H9 (cell line): ENCODE measurements at regions not wholly inside any gene's neighbourhood (a gene's known extent, or its start where the extent isn't known, plus 50 kb on each side); places are given as distances from the start of the nearest gene placed in this dataset.

ENCODE experiments used
- DNase-seq: peaks from one replicate; pipeline ENCODE4 v3.0.0-alpha.2; 2017
- H2AFZ ChIP-seq: one replicate; pipeline ENCODE4 v1.6.1; 2013; ENCODE audit warnings: mild to moderate bottlenecking, low read length, control low read depth, moderate library complexity
- H2AK5ac ChIP-seq: 2 replicates; pipeline ENCODE4 v1.6.1; 2013; ENCODE audit warnings: low read length, control low read depth, mixed read lengths; ENCODE audit not compliant: insufficient read length
- H2BK120ac ChIP-seq: one replicate; pipeline ENCODE4 v1.6.1; 2013; ENCODE audit warnings: low read depth, mild to moderate bottlenecking, low read length, control low read depth, inconsistent platforms; ENCODE audit not compliant: poor library complexity, severe bottlenecking
- H2BK12ac ChIP-seq: 2 replicates; pipeline ENCODE4 v1.6.1; 2013; ENCODE audit warnings: low read length, control low read depth, mixed read lengths, low read depth; ENCODE audit not compliant: insufficient read length
- H2BK15ac ChIP-seq: 2 replicates; pipeline ENCODE4 v1.6.1; 2013; ENCODE audit warnings: low read depth, low read length, control low read depth
- H2BK20ac ChIP-seq: one replicate; pipeline ENCODE4 v1.6.1; 2013; ENCODE audit warnings: low read depth, mild to moderate bottlenecking, low read length, control low read depth, inconsistent platforms; ENCODE audit not compliant: poor library complexity, severe bottlenecking
- H2BK5ac ChIP-seq: 2 replicates; pipeline ENCODE4 v1.6.1; 2013; ENCODE audit warnings: low read length, control low read depth, mixed read lengths; ENCODE audit not compliant: insufficient read length
- H3K14ac ChIP-seq: 2 replicates; pipeline ENCODE4 v1.6.1; 2013; ENCODE audit warnings: low read length, control low read depth; ENCODE audit not compliant: insufficient read depth
- H3K18ac ChIP-seq: 2 replicates; pipeline ENCODE4 v1.6.1; 2013; ENCODE audit warnings: low read depth, mild to moderate bottlenecking, mixed read lengths, low read length, control low read depth; ENCODE audit not compliant: insufficient read length
- H3K23ac ChIP-seq: 2 replicates; pipeline ENCODE4 v1.6.1; 2013; ENCODE audit warnings: low read length, control low read depth, mixed read lengths, low read depth; ENCODE audit not compliant: insufficient read length
- H3K23me2 ChIP-seq: 2 replicates; pipeline ENCODE4 v1.6.1; 2013; ENCODE audit warnings: low read depth, mild to moderate bottlenecking, mixed read lengths, low read length, control low read depth; ENCODE audit not compliant: insufficient read length, poor library complexity, severe bottlenecking
- H3K27ac ChIP-seq: 2 replicates; pipeline ENCODE4 v1.5.1; 2013; ENCODE audit warnings: low read length, control low read depth, mixed read lengths, low read depth; ENCODE audit not compliant: insufficient read length
- H3K27me3 ChIP-seq: 2 replicates; pipeline ENCODE4 v1.6.1; 2013; ENCODE audit warnings: low read length, control low read depth, inconsistent platforms; ENCODE audit not compliant: insufficient read depth
- H3K4ac ChIP-seq: 2 replicates; pipeline ENCODE4 v1.6.1; 2013; ENCODE audit warnings: low read depth, mild to moderate bottlenecking, control low read depth, inconsistent platforms, low read length, moderate library complexity
- H3K4me1 ChIP-seq: 2 replicates; pipeline ENCODE4 v1.6.1; 2013; ENCODE audit warnings: low read length, control low read depth, inconsistent platforms; ENCODE audit not compliant: insufficient read depth
- H3K4me2 ChIP-seq: 2 replicates; pipeline ENCODE4 v1.6.1; 2013; ENCODE audit warnings: low read length, control low read depth, mixed read lengths; ENCODE audit not compliant: insufficient read length, insufficient read depth
- H3K56ac ChIP-seq: 2 replicates; pipeline ENCODE4 v1.6.1; 2013; ENCODE audit warnings: low read depth, mild to moderate bottlenecking, mixed read lengths, low read length, control low read depth; ENCODE audit not compliant: insufficient read length
- H3K79me1 ChIP-seq: 2 replicates; pipeline ENCODE4 v1.6.1; 2013; ENCODE audit warnings: low read depth, mild to moderate bottlenecking, moderate library complexity, low read length, control low read depth, inconsistent platforms; ENCODE audit not compliant: insufficient read depth, poor library complexity, severe bottlenecking
- H3K79me2 ChIP-seq: 2 replicates; pipeline ENCODE4 v1.6.1; 2013; ENCODE audit warnings: low read length, control low read depth, inconsistent platforms; ENCODE audit not compliant: insufficient read depth
- H3K9ac ChIP-seq: 2 replicates; pipeline ENCODE4 v1.6.1; 2013; ENCODE audit warnings: low read length, control low read depth, mixed read lengths; ENCODE audit not compliant: insufficient read length; ENCODE audit errors: extremely low read depth
- H3K9me3 ChIP-seq: one replicate; pipeline ENCODE4 v1.6.1; 2013; ENCODE audit warnings: low read depth, low read length, inconsistent platforms; ENCODE audit not compliant: control insufficient read depth
- H3T11ph ChIP-seq: one replicate; pipeline ENCODE4 v1.6.1; 2013; ENCODE audit warnings: mild to moderate bottlenecking, low read length, control low read depth, inconsistent platforms
- H4K20me1 ChIP-seq: one replicate; pipeline ENCODE4 v1.6.1; 2013; ENCODE audit not compliant: control insufficient read depth, insufficient read length, insufficient read depth
- H4K5ac ChIP-seq: 2 replicates; pipeline ENCODE4 v1.6.1; 2013; ENCODE audit warnings: low read depth, mild to moderate bottlenecking, mixed read lengths, low read length, control low read depth; ENCODE audit not compliant: insufficient read length
- H4K8ac ChIP-seq: replicated peaks from 2 replicates; pipeline ENCODE4 v1.6.1; 2013; ENCODE audit warnings: low read length, control low read depth, mixed read lengths, low read depth; ENCODE audit not compliant: insufficient read length
- H4K91ac ChIP-seq: 2 replicates; pipeline ENCODE4 v1.6.1; 2013; ENCODE audit warnings: low read depth, mild to moderate bottlenecking, moderate library complexity, mixed read lengths, low read length, control low read depth; ENCODE audit not compliant: insufficient read length
- H3K27ac Mint-ChIP-seq, 3 experiments: 2 replicates in 2 of 3; 3 replicates in 1 of 3; pipeline ENCODE4 v1.8.0; 2020 to 2021; ENCODE audit warnings: mixed read lengths in 3 of 3, mild to moderate bottlenecking in 1 of 3, moderate library complexity in 1 of 3
- H3K27me3 Mint-ChIP-seq: 2 replicates; pipeline ENCODE4 v1.8.0; 2021; ENCODE audit warnings: low read depth, mild to moderate bottlenecking, moderate library complexity, mixed read lengths
- H3K36me3 Mint-ChIP-seq, 3 experiments: 2 replicates in 2 of 3; 3 replicates in 1 of 3; pipeline ENCODE4 v1.8.0; 2020 to 2021; ENCODE audit warnings: low read depth in 3 of 3, mixed read lengths in 3 of 3; ENCODE audit not compliant: insufficient read depth in 1 of 3
- H3K4me1 Mint-ChIP-seq, 2 experiments: 2 replicates each; pipeline ENCODE4 v1.8.0; 2020; ENCODE audit warnings: mixed read lengths in 2 of 2
- H3K4me3 Mint-ChIP-seq, 2 experiments: 2 replicates in 1 of 2; 3 replicates in 1 of 2; pipeline ENCODE4 v1.8.0; 2020 to 2021; ENCODE audit warnings: mild to moderate bottlenecking in 2 of 2, mixed read lengths in 2 of 2, moderate library complexity in 1 of 2
- H3K9me3 Mint-ChIP-seq, 2 experiments: 2 replicates in 1 of 2; 3 replicates in 1 of 2; pipeline ENCODE4 v1.8.0; 2020; ENCODE audit warnings: mild to moderate bottlenecking in 2 of 2, mixed read lengths in 2 of 2, moderate library complexity in 1 of 2
- WGBS: extraction: QIAGEN DNeasy Blood & Tissue Kit; methylation state at CpG from one replicate; pipeline ENCODE4 v1.1.7; 2013; ENCODE audit warnings: missing lambda C conversion rate, low lambda C conversion rate, mixed read lengths; ENCODE audit not compliant: insufficient read length; ENCODE audit errors: extremely low coverage; 5-methylcytosine and 5-hydroxymethylcytosine counted together
- TF ChIP-seq, protein P1 (sequence below): fragments of 200-600 bp; sonication (generic); conservative IDR thresholded peaks from 3 replicates; pipeline ENCODE4 v1.8.0; 2021; ENCODE audit warnings: antibody characterized with exemption, mild to moderate bottlenecking

GRCh38 chr18:22739789-22740188 is 193.3 kb upstream of the RBBP8 start:
- H3K23me2 ChIP-seq = no peaks in the 10 kb centered on the region
- no peaks in the 10 kb centered on the region for H3K79me1 ChIP-seq
- Mint-ChIP-seq H3K4me1 (peaks cover 3 to 4% of the 10 kb centered on the region in 2 experiments; a peak in 2 of 4 replicates), H3K9me3 (peaks cover 2% of the 10 kb centered on the region in 2 experiments; a peak in 2 of 5 replicates), H3K4me3 (no peak overlapping the region), H3K27me3 (no peaks in the 10 kb centered on the region), H3K27ac (no peak overlapping the region), H3K36me3 (no peaks in the 10 kb centered on the region)
- no peak overlapping the region for H3K4me2 ChIP-seq
- no peaks in the 10 kb centered on the region for H3K27me3 ChIP-seq
- TF ChIP-seq, protein P1, sequence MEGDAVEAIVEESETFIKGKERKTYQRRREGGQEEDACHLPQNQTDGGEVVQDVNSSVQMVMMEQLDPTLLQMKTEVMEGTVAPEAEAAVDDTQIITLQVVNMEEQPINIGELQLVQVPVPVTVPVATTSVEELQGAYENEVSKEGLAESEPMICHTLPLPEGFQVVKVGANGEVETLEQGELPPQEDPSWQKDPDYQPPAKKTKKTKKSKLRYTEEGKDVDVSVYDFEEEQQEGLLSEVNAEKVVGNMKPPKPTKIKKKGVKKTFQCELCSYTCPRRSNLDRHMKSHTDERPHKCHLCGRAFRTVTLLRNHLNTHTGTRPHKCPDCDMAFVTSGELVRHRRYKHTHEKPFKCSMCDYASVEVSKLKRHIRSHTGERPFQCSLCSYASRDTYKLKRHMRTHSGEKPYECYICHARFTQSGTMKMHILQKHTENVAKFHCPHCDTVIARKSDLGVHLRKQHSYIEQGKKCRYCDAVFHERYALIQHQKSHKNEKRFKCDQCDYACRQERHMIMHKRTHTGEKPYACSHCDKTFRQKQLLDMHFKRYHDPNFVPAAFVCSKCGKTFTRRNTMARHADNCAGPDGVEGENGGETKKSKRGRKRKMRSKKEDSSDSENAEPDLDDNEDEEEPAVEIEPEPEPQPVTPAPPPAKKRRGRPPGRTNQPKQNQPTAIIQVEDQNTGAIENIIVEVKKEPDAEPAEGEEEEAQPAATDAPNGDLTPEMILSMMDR = no peak
- H3K9ac ChIP-seq = no peak overlapping the region
- H3T11ph ChIP-seq = no peak overlapping the region
- H4K91ac ChIP-seq = no peak overlapping the region
- H3K18ac ChIP-seq = no peak overlapping the region
- H3K56ac ChIP-seq = no peak overlapping the region
- H2BK20ac ChIP-seq = no peak overlapping the region
- no peak overlapping the region for H3K27ac ChIP-seq
- no peak overlapping the region for H3K23ac ChIP-seq
- H2BK12ac ChIP-seq = no peak overlapping the region
- no peaks in the 10 kb centered on the region for H3K4me1 ChIP-seq
- no peak for DNase-seq
- WGBS = no CpG with 5 or more reads among the region's 4 CpGs
- H2AFZ ChIP-seq = no peak overlapping the region
- no peak overlapping the region for H4K8ac ChIP-seq
- H3K79me2 ChIP-seq = no peaks in the 10 kb centered on the region
- no peak overlapping the region for H2BK5ac ChIP-seq
- H2AK5ac ChIP-seq = no peak overlapping the region
- H4K5ac ChIP-seq = no peak overlapping the region
- H2BK15ac ChIP-seq = no peak overlapping the region
- H3K4ac ChIP-seq = no peak overlapping the region
- H2BK120ac ChIP-seq = no peak overlapping the region
- no peaks in the 10 kb centered on the region for H3K9me3 ChIP-seq
- H4K20me1 ChIP-seq = no peaks in the 10 kb centered on the region
- H3K14ac ChIP-seq = no peak overlapping the region
